ENCODE measurements at regions not wholly inside any gene's neighbourhood (a gene's known extent, or its start where the extent isn't known, plus 50 kb on each side); places are given as distances from the start of the nearest gene placed in this dataset.
"Not testable (repeated sequence)": the region's sequence is repeated elsewhere in the genome, so short reads cannot be mapped to it uniquely, and the experiment has no call there.

DNA sequence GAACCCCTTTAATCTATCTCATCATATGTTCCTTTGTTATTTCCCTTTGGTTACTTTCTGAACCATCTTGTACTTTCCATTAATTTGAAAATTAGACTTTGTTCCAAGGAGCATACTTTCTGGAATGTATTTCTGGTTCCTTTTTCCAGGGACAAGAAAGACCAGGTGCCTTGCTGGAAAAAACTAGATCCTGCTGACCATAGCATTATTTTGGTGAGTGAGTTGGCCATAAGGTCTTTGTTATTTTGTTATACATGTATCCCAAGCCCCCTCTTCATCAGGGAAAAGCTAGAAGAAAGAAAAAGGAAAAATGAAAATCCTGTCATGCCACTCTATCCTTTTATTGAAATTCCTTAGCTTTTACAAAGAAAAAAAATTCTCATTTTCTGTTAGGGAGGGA lies 228.1 kb upstream of the TFPI start:
- no peak for DNase-seq
- H3K27ac ChIP-seq = no peak overlapping the region
- H3K4me1 ChIP-seq = no peaks in the 10 kb centered on the region
- no peaks in the 10 kb centered on the region for H3K36me3 ChIP-seq
- no peaks in the 10 kb centered on the region for H3K9me3 ChIP-seq
- intact Hi-C loops (cut with DNase I; ENCODE audit: low total_unique reads) = no loop called here
- no peak for TF ChIP-seq EP300 (IDR thresholded peaks at IDR 0.05; ENCODE audit: low read depth)
- no peak for TF ChIP-seq POLR2AphosphoS5 (IDR thresholded peaks at IDR 0.05)
- TF ChIP-seq POLR2A (IDR thresholded peaks at IDR 0.05) = no peak
- TF ChIP-seq, protein P1, sequence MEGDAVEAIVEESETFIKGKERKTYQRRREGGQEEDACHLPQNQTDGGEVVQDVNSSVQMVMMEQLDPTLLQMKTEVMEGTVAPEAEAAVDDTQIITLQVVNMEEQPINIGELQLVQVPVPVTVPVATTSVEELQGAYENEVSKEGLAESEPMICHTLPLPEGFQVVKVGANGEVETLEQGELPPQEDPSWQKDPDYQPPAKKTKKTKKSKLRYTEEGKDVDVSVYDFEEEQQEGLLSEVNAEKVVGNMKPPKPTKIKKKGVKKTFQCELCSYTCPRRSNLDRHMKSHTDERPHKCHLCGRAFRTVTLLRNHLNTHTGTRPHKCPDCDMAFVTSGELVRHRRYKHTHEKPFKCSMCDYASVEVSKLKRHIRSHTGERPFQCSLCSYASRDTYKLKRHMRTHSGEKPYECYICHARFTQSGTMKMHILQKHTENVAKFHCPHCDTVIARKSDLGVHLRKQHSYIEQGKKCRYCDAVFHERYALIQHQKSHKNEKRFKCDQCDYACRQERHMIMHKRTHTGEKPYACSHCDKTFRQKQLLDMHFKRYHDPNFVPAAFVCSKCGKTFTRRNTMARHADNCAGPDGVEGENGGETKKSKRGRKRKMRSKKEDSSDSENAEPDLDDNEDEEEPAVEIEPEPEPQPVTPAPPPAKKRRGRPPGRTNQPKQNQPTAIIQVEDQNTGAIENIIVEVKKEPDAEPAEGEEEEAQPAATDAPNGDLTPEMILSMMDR (IDR thresholded peaks at IDR 0.05) = no peak
- no peaks in the 10 kb centered on the region for H3K27me3 ChIP-seq
- H3K4me3 ChIP-seq = no peak overlapping the region
- in situ Hi-C loops (cut with MboI; ENCODE audit: low pct_ligation_motif_present in 1 of 4, low pct_unique_long_range_greater_than_20kb in 1 of 4, low sequenced_read_pairs in 3 of 4) = no loop called here

DNA sequence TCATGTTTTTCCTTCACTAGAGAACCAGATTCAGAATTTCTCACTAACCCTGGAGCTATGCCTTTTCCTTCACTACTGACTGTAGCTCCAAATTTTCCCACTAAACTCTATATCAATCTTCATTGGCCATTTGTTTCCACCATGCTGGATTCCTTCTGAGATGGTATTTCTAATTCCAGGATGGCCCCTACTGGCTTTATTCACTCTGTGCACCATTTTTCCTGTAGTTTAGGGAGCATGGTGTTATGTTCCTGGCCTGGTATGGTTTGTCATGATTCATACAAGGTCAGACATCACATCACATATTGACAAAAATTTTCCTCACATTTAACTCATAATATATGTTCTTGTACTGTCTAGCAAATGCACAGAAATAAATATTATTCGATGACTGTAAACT lies 229.2 kb upstream of the TFPI start:
- DNase-seq = no peak
- H3K4me3 ChIP-seq = no peak overlapping the region
- no peaks in the 10 kb centered on the region for H3K27me3 ChIP-seq
- intact Hi-C loops (cut with DNase I; ENCODE audit: low total_unique reads) (no loop called here), in situ Hi-C loops (cut with MboI; ENCODE audit: low pct_ligation_motif_present in 1 of 4, low pct_unique_long_range_greater_than_20kb in 1 of 4, low sequenced_read_pairs in 3 of 4) (no loop called here)
- no peaks in the 10 kb centered on the region for H3K4me1 ChIP-seq
- TF ChIP-seq POLR2AphosphoS5 (IDR thresholded peaks at IDR 0.05) (no peak), POLR2A (IDR thresholded peaks at IDR 0.05) (no peak), EP300 (IDR thresholded peaks at IDR 0.05; ENCODE audit: low read depth) (no peak)
- TF ChIP-seq, protein P1 (IDR thresholded peaks at IDR 0.05) = no peak
- H3K9me3 ChIP-seq = no peaks in the 10 kb centered on the region
- no peaks in the 10 kb centered on the region for H3K36me3 ChIP-seq
- H3K27ac ChIP-seq = no peak overlapping the region
- WGBS, 2 donors (ENCODE audit: low coverage in 1 of 2) = 67 to 88% methylated on average over 1 of the region's 1 CpG

DNA sequence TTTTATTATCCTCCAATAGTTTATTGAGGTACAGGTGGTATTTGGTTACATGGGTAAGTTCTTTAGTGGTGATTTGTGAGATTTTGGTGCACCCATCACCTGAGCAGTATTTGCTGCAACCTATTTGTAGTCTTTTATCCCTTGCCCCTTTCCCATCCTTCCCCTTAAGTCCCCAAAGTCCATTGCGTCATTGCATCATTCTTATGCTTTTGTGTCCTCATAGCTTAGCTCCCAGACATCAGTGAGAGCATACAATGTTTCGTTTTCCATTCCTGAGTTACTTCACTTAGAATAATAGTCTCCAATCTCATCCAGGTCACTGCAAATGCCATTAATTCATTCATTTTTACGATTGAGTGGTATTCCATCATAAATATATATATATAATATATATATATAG lies 229.9 kb upstream of the TFPI start:
- DNase-seq; H3K36me3 ChIP-seq; in situ Hi-C loops (cut with MboI; ENCODE audit: low pct_ligation_motif_present in 1 of 4, low pct_unique_long_range_greater_than_20kb in 1 of 4, low sequenced_read_pairs in 3 of 4); H3K9me3 ChIP-seq; H3K27me3 ChIP-seq; intact Hi-C loops (cut with DNase I; ENCODE audit: low total_unique reads); H3K4me1 ChIP-seq; H3K4me3 ChIP-seq; H3K27ac ChIP-seq: not testable (repeated sequence)
- WGBS, 2 donors (ENCODE audit: low coverage in 1 of 2) = 38 to 56% methylated on average over 3 of the region's 3 CpGs

DNA sequence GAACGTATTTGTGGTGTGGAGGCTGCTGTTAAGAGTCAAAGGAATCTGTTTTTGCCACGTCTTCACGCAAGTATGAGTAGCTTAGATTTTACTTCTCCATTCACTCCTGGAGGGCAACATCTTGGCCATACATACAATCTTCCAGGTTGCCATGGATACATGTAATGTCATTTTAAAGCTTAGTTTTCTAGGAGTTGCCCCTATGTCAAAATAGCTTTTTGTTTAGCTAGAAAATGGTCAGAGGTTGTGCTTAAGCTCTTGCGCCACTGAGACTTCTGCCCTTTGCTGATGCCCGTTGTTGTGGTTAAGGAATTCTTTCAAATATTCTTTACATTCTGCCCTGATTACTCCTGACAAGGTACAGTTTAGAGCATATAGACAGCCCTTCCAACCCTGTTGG lies 245.4 kb upstream of the TFPI start:
- no peaks in the 10 kb centered on the region for H3K27me3 ChIP-seq
- peaks cover 0 to 3% of the 10 kb centered on the region in 2 donors for H3K9me3 ChIP-seq
- no peak overlapping the region for H3K27ac ChIP-seq
- no peak overlapping the region for H3K4me3 ChIP-seq
- no peaks in the 10 kb centered on the region for H3K4me1 ChIP-seq
- TF ChIP-seq, protein P1 (IDR thresholded peaks at IDR 0.05) = no peak
- TF ChIP-seq POLR2AphosphoS5 (IDR thresholded peaks at IDR 0.05) = no peak
- TF ChIP-seq EP300 (IDR thresholded peaks at IDR 0.05; ENCODE audit: low read depth) = no peak
- TF ChIP-seq POLR2A (IDR thresholded peaks at IDR 0.05) = no peak
- intact Hi-C loops (cut with DNase I; ENCODE audit: low total_unique reads) (no loop called here), in situ Hi-C loops (cut with MboI; ENCODE audit: low pct_ligation_motif_present in 1 of 4, low pct_unique_long_range_greater_than_20kb in 1 of 4, low sequenced_read_pairs in 3 of 4) (no loop called here)
- no peak for DNase-seq
- WGBS, 2 donors (ENCODE audit: low coverage in 1 of 2) = 89 to 100% methylated on average over 3 to 5 of the region's 5 CpGs
- H3K36me3 ChIP-seq = no peaks in the 10 kb centered on the region

DNA sequence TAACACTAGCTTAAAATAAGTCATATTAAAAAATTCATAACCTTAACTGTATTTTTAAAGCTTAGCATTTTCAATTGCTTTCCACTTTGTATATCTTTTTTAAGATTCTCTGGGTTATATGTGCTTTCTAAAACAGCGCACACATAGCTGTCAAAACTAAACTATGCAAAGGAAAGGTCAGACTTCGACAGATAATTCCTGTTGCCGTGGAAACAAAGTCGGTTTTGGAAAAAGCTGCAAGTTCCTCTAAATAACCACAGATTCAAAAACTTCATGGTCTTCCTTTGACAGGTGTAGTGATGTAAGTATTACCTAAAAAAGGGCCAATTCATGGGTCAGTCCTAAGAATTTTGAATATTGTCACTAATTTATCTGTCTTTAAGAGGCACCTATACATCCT lies 249.6 kb upstream of the TFPI start:
- no peaks in the 10 kb centered on the region for H3K36me3 ChIP-seq
- in situ Hi-C loops (cut with MboI; ENCODE audit: low pct_ligation_motif_present in 1 of 4, low pct_unique_long_range_greater_than_20kb in 1 of 4, low sequenced_read_pairs in 3 of 4) (no loop called here), intact Hi-C loops (cut with DNase I; ENCODE audit: low total_unique reads) (no loop called here)
- H3K27me3 ChIP-seq = no peaks in the 10 kb centered on the region
- 77 to 80% methylated on average over 4 of the region's 4 CpGs for WGBS, 2 donors (ENCODE audit: low coverage in 1 of 2)
- TF ChIP-seq POLR2AphosphoS5 (IDR thresholded peaks at IDR 0.05) (no peak), EP300 (IDR thresholded peaks at IDR 0.05; ENCODE audit: low read depth) (no peak)
- TF ChIP-seq, protein P1 (IDR thresholded peaks at IDR 0.05) = no peak
- no peak overlapping the region for H3K27ac ChIP-seq
- DNase-seq = no peak
- no peaks in the 10 kb centered on the region for H3K4me1 ChIP-seq
- H3K9me3 ChIP-seq = no peaks in the 10 kb centered on the region
- H3K4me3 ChIP-seq = no peak overlapping the region
